ENCODE measurements at regions not wholly inside any gene's neighbourhood (a gene's known extent, or its start where the extent isn't known, plus 50 kb on each side); places are given as distances from the start of the nearest gene placed in this dataset.

DNA sequence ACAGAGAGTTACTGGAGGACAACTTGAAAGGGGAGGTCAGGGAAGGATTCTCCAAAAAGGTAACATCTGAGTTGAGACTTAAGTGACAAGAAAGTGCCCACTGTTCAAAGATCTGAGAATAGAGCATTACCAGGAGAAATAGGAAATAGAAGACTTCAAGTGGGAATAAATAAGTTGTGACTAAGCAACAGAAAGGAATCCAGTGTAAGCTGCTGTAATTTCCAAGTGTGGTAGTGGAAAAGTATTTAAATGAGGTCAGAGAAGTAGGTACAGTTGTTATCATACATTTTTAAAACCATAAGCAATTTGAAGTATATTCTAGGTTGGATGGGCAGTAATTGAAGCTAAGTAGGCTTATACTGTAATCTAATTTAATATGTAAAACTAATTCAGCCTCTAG is 211.9 kb downstream of the FBXO8 start:
- H2BK20ac ChIP-seq (ENCODE audit: low read length) = no peak overlapping the region
- no peaks in the 10 kb centered on the region for H3K27me3 ChIP-seq (replicated peaks in 1 of 4; ENCODE audit: control insufficient read depth in 3 of 4, extremely low read depth in 1 of 4, insufficient read depth in 3 of 4, low read length in 3 of 4)
- no peak overlapping the region for H2AFZ ChIP-seq (ENCODE audit: low read length)
- no peak overlapping the region for H3K18ac ChIP-seq (ENCODE audit: extremely low read depth, low read length)
- H4K5ac ChIP-seq (ENCODE audit: insufficient read length, low read depth, low read length) = no peak overlapping the region
- no peak overlapping the region for H3K23ac ChIP-seq (ENCODE audit: insufficient read length)
- H3K4me1 ChIP-seq (replicated peaks in 1 of 4; ENCODE audit: control insufficient read depth in 3 of 4, insufficient read depth in 4 of 4, low read length in 3 of 4) = 0 out of 7 replicates have a peak, but pooled peaks cover 0 to 2% (median 0%) of the 10 kb centered on the region in 4 experiments
- POLR2A ChIA-PET (ENCODE audit: partially characterized antibody) = no interaction called here
- no peak overlapping the region for H3K56ac ChIP-seq (replicated peaks; ENCODE audit: insufficient read length, low read depth, low read length)
- CTCF ChIA-PET (ENCODE audit: partially characterized antibody) = no interaction called here
- no peak overlapping the region for H3K4me3 ChIP-seq (ENCODE audit: extremely low read depth in 1 of 4, insufficient read depth in 2 of 4, low read depth in 3 of 4, low read length in 4 of 4)
- no peak overlapping the region for H4K8ac ChIP-seq (ENCODE audit: extremely low read depth, insufficient read depth, low read length)
- H2BK120ac ChIP-seq (replicated peaks; ENCODE audit: low read depth, low read length) = no peak overlapping the region
- no peak overlapping the region for H2BK5ac ChIP-seq (ENCODE audit: low read depth, low read length)
- H3K9ac ChIP-seq (replicated peaks in 1 of 4; ENCODE audit: extremely low read depth in 1 of 4, low read depth in 3 of 4, low read length in 3 of 4) = no peak overlapping the region
- no peaks in the 10 kb centered on the region for H3K9me3 ChIP-seq (ENCODE audit: insufficient read depth in 2 of 2, low read depth in 1 of 2, low read length in 1 of 2)
- H3K36me3 ChIP-seq (ENCODE audit: control insufficient read depth in 2 of 4, insufficient read depth in 4 of 4, low read length in 3 of 4) = no peaks in the 10 kb centered on the region
- no peaks in the 10 kb centered on the region; the same call in 1 of the 2 replicates for H3K23me2 ChIP-seq (ENCODE audit: low read depth, low read length)
- no peaks in the 10 kb centered on the region for H3K79me2 ChIP-seq (ENCODE audit: control insufficient read depth in 1 of 2, insufficient read depth in 2 of 2, low read length in 2 of 2)
- no peaks in the 10 kb centered on the region for H4K20me1 ChIP-seq (replicated peaks in 1 of 2; ENCODE audit: control insufficient read depth in 1 of 2, insufficient read depth in 2 of 2, low read length in 2 of 2)
- H3K4me2 ChIP-seq (ENCODE audit: insufficient read depth in 1 of 2, low read depth in 2 of 2, low read length in 2 of 2) = no peak overlapping the region
- no peak overlapping the region for H3K4ac ChIP-seq (replicated peaks; ENCODE audit: insufficient read length, low read depth, low read length)
- no peak overlapping the region for H4K91ac ChIP-seq (replicated peaks; ENCODE audit: insufficient read length, low read length)
- H2AK5ac ChIP-seq (ENCODE audit: low read depth, low read length) = no peak overlapping the region
- DNase-seq (ENCODE audit: low read depth in 1 of 2, low spot score in 2 of 2) = no peak
- no peak overlapping the region for H2BK15ac ChIP-seq (ENCODE audit: low read length)
- H2BK12ac ChIP-seq (ENCODE audit: low read depth, low read length) = no peak overlapping the region
- H3K79me1 ChIP-seq (ENCODE audit: low read depth, low read length) = no peaks in the 10 kb centered on the region
- no peak overlapping the region for H3K27ac ChIP-seq (ENCODE audit: low read depth, low read length)
- no peak overlapping the region for H3K14ac ChIP-seq (ENCODE audit: insufficient read length)
- FAIRE-seq = no peak
- TF ChIP-seq EP300 (IDR thresholded peaks at IDR 0.05; ENCODE audit: borderline replicate concordance in 1 of 2, low read depth in 2 of 2, low read length in 2 of 2) = no peak
- TF ChIP-seq KDM4A (IDR thresholded peaks at IDR 0.05; ENCODE audit: low read depth, low read length, severe bottlenecking) = no peak
- no peak for TF ChIP-seq SIN3A (conservative IDR thresholded peaks at IDR 0.05 in 1 of 2, IDR thresholded peaks at IDR 0.05 in 1 of 2; ENCODE audit: low read depth in 1 of 2, low read length in 2 of 2)
